ENCODE measurements at regions not wholly inside any gene's neighbourhood (a gene's known extent, or its start where the extent isn't known, plus 50 kb on each side); places are given as distances from the start of the nearest gene placed in this dataset.

- Histone ChIP-seq H3K9me3 (no peaks in the 10 kb centered on the region), H3K4me3 (no peak overlapping the region), H3K4me1 (no peaks in the 10 kb centered on the region), H3K36me3 (no peaks in the 10 kb centered on the region), H3K27me3 (no peaks in the 10 kb centered on the region), H3K27ac (no peak overlapping the region)
- 78 to 83% (median 82%) methylated on average over 2 of the region's 2 CpGs for WGBS, 5 donors
- no peak for DNase-seq
- intact Hi-C loops (cut with DNase I; ENCODE audit: low total_unique reads) = no loop called here
- TF ChIP-seq CTCF (IDR thresholded peaks at IDR 0.05) (no peak), POLR2AphosphoS5 (IDR thresholded peaks at IDR 0.05) (no peak), POLR2A (IDR thresholded peaks at IDR 0.05) (no peak), EP300 (IDR thresholded peaks at IDR 0.05) (no peak)
Observed at GRCh38 chr3:53991240-53991639, 99.6 kb upstream of the SELENOK start.

DNA sequence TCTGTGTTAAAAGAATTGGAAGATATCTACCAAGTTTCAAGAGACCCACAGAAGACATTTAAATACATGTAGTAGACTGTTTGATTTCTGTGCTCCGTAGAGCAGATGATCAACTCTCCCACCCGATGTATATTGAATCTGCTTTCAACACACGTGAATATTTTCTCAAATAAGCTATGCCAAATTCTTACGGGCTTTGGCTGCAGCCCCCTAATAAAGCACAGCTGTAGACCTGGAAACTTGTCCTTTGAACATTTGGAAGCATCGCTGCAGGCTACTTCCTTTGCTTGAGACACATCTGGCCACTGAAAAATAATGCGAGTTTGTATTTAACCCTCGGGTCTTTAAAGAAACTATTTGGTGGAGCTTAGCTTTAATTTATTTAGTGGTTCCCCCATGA, 98.3 kb upstream of the SELENOK start:
- TF ChIP-seq CTCF (IDR thresholded peaks at IDR 0.05) = no peak
- TF ChIP-seq EP300 (IDR thresholded peaks at IDR 0.05) = no peak
- no peak for TF ChIP-seq POLR2AphosphoS5 (IDR thresholded peaks at IDR 0.05)
- no peak for TF ChIP-seq POLR2A (IDR thresholded peaks at IDR 0.05)
- WGBS, 5 donors = 73 to 77% (median 73%) methylated on average over 7 of the region's 7 CpGs
- Histone ChIP-seq H3K27me3 (no peaks in the 10 kb centered on the region), H3K9me3 (no peaks in the 10 kb centered on the region), H3K36me3 (no peaks in the 10 kb centered on the region), H3K4me1 (no peaks in the 10 kb centered on the region), H3K27ac (no peak overlapping the region), H3K4me3 (no peak overlapping the region)
- intact Hi-C loops (cut with DNase I; ENCODE audit: low total_unique reads) = no loop called here
- DNase-seq = no peak

DNA sequence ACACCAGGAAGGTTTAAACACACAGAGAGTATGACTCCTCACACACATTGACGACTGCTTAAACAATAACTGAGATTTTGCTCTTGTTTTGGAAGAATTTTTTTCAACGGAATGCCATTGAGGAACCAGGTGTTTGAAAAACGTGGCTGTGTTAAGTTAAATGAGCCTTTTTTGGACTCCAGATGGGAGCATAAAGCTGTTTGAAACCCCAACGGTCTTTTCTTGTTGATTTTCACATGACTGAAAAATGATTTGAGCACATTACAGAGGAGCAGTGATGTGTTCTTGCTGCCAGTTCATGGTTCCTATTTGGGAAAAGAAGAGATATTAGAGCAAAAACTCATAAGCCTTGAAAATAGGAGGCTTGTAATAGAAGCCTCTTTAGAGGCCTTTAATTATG, 97.8 kb upstream of the SELENOK start:
- 37 to 54% (median 48%) methylated on average over 4 of the region's 4 CpGs for WGBS, 5 donors
- Histone ChIP-seq H3K4me1 (no peaks in the 10 kb centered on the region), H3K27me3 (no peaks in the 10 kb centered on the region), H3K36me3 (no peaks in the 10 kb centered on the region), H3K4me3 (no peak overlapping the region), H3K9me3 (no peaks in the 10 kb centered on the region), H3K27ac (no peak overlapping the region)
- TF ChIP-seq EP300 (IDR thresholded peaks at IDR 0.05) (no peak), CTCF (IDR thresholded peaks at IDR 0.05) (no peak), POLR2A (IDR thresholded peaks at IDR 0.05) (no peak), POLR2AphosphoS5 (IDR thresholded peaks at IDR 0.05) (no peak)
- intact Hi-C loops (cut with DNase I; ENCODE audit: low total_unique reads) = no loop called here
- DNase-seq = no peak

- TF ChIP-seq POLR2A (IDR thresholded peaks at IDR 0.05) (no peak), EP300 (IDR thresholded peaks at IDR 0.05) (no peak), POLR2AphosphoS5 (IDR thresholded peaks at IDR 0.05) (no peak)
- H3K4me1 ChIP-seq = no peaks in the 10 kb centered on the region
- no peaks in the 10 kb centered on the region for H3K36me3 ChIP-seq
- H3K27ac ChIP-seq = no peak overlapping the region
- H3K4me3 ChIP-seq = no peak overlapping the region
- peaks cover 0 to 27% (median 13%) of the 10 kb centered on the region in 4 donors for H3K9me3 ChIP-seq
- H3K27me3 ChIP-seq = peaks cover 0 to 8% (median 0%) of the 10 kb centered on the region in 3 donors
- DNase-seq = no peak
- 40 to 53% (median 47%) methylated on average over 3 of the region's 3 CpGs for WGBS, 5 donors
- intact Hi-C loops (cut with DNase I; ENCODE audit: low total_unique reads) = no loop called here
Observed at GRCh38 chr3:53978386-53978785, 86.7 kb upstream of the SELENOK start.

- 91 to 96% (median 93%) methylated on average over 2 of the region's 2 CpGs for WGBS, 5 donors
- peaks cover 0 to 8% (median 0%) of the 10 kb centered on the region in 3 donors for H3K27me3 ChIP-seq
- no peak for DNase-seq
- no peaks in the 10 kb centered on the region for H3K36me3 ChIP-seq
- H3K9me3 ChIP-seq = peaks cover 0 to 38% (median 25%) of the 10 kb centered on the region in 4 donors
- TF ChIP-seq EP300 (IDR thresholded peaks at IDR 0.05) (no peak), CTCF (IDR thresholded peaks at IDR 0.05) (no peak), POLR2AphosphoS5 (IDR thresholded peaks at IDR 0.05) (no peak), POLR2A (IDR thresholded peaks at IDR 0.05) (no peak)
- H3K4me1 ChIP-seq = no peaks in the 10 kb centered on the region
- no peak overlapping the region for H3K27ac ChIP-seq
- intact Hi-C loops (cut with DNase I; ENCODE audit: low total_unique reads) = no loop called here
- no peak overlapping the region for H3K4me3 ChIP-seq
Observed at GRCh38 chr3:53975382-53975781, 83.7 kb upstream of the SELENOK start.
